Endodermal cell (in vitro differentiated cells): ENCODE measurements at regions not wholly inside any gene's neighbourhood (a gene's known extent, or its start where the extent isn't known, plus 50 kb on each side); places are given as distances from the start of the nearest gene placed in this dataset.
A peak's percentile ranks its signal among the peaks of the same experiment; 100 is the strongest.

ENCODE experiments used
- DNase-seq: peaks from one replicate; pipeline ENCODE4 v3.0.0-alpha.2; 2017
- H3K27ac ChIP-seq: 2 replicates; pipeline ENCODE4 v1.5.1; 2013; ENCODE audit warnings: mild to moderate bottlenecking, low read depth, low read length, moderate library complexity
- H3K27me3 ChIP-seq: 2 replicates; pipeline ENCODE4 v1.6.1; 2013; ENCODE audit warnings: mild to moderate bottlenecking, low read length, moderate library complexity; ENCODE audit not compliant: insufficient read depth, control insufficient read depth, poor library complexity, severe bottlenecking
- H3K36me3 ChIP-seq: 2 replicates; pipeline ENCODE4 v1.7.0; 2013; ENCODE audit warnings: mild to moderate bottlenecking, low read length, moderate library complexity; ENCODE audit not compliant: control insufficient read depth, insufficient read depth
- H3K4me1 ChIP-seq: one replicate; pipeline ENCODE4 v1.7.0; 2013; ENCODE audit warnings: low read length; ENCODE audit not compliant: control insufficient read depth, insufficient read depth
- H3K4me3 ChIP-seq: 2 replicates; pipeline ENCODE4 v1.5.1; 2013; ENCODE audit warnings: mild to moderate bottlenecking, low read length, moderate library complexity
- H3K9ac ChIP-seq: 2 replicates; pipeline ENCODE4 v1.6.1; 2013; ENCODE audit warnings: mild to moderate bottlenecking, low read length, moderate library complexity; ENCODE audit not compliant: poor library complexity, severe bottlenecking; ENCODE audit errors: extremely low read depth
- H3K9me3 ChIP-seq: 2 replicates; pipeline ENCODE4 v1.6.1; 2013; ENCODE audit warnings: mild to moderate bottlenecking, low read length, moderate library complexity; ENCODE audit not compliant: control insufficient read depth
- H3K27ac Mint-ChIP-seq: 2 replicates; pipeline ENCODE4 v1.8.0; 2020; ENCODE audit warnings: mixed read lengths
- H3K27me3 Mint-ChIP-seq: 2 replicates; pipeline ENCODE4 v1.8.0; 2021; ENCODE audit warnings: mild to moderate bottlenecking, mixed read lengths; ENCODE audit not compliant: insufficient read depth
- H3K36me3 Mint-ChIP-seq: 2 replicates; pipeline ENCODE4 v1.8.0; 2020; ENCODE audit warnings: low read depth, mixed read lengths
- H3K4me1 Mint-ChIP-seq: 2 replicates; pipeline ENCODE4 v1.8.0; 2020; ENCODE audit warnings: mixed read lengths
- H3K4me3 Mint-ChIP-seq: 2 replicates; pipeline ENCODE4 v1.8.0; 2020; ENCODE audit warnings: mild to moderate bottlenecking, moderate library complexity, mixed read lengths
- H3K9me3 Mint-ChIP-seq: 2 replicates; pipeline ENCODE4 v1.8.0; 2020; ENCODE audit warnings: mild to moderate bottlenecking, mixed read lengths
- CTCF ChIP-seq: fragments of 200-600 bp; sonication (generic); conservative IDR thresholded peaks from 2 replicates; pipeline ENCODE4 v1.5.0; 2021; ENCODE audit warnings: antibody characterized with exemption, mild to moderate bottlenecking
- WGBS, 2 experiments: methylation state at CpG; one replicate each; pipeline versions ENCODE4 v1.1.5 to v1.1.7; 2013; ENCODE audit warnings: missing lambda C conversion rate in 2 of 2, mixed read lengths in 1 of 2; ENCODE audit not compliant: insufficient coverage in 1 of 2, insufficient read length in 1 of 2; 5-methylcytosine and 5-hydroxymethylcytosine counted together

- H3K4me3 Mint-ChIP-seq, result no peak overlapping the region
- Histone ChIP-seq H3K9ac (no peak overlapping the region), H3K36me3 (no peaks in the 10 kb centered on the region), H3K27me3 (no peaks in the 10 kb centered on the region), H3K4me3 (no peak overlapping the region), H3K4me1 (no peaks in the 10 kb centered on the region), H3K27ac (no peak overlapping the region), H3K9me3 (no peaks in the 10 kb centered on the region)
- DNase-seq, result no peak
- TF ChIP-seq CTCF, result no peak
- H3K27ac Mint-ChIP-seq, result no peak overlapping the region
- H3K36me3 Mint-ChIP-seq, result no peaks in the 10 kb centered on the region
- no peaks in the 10 kb centered on the region for H3K4me1 Mint-ChIP-seq
- no peaks in the 10 kb centered on the region for H3K27me3 Mint-ChIP-seq
- 87 to 96% methylated on average over 4 of the region's 4 CpGs for WGBS, 2 experiments
- no peaks in the 10 kb centered on the region for H3K9me3 Mint-ChIP-seq
These were observed 1231.0 kb downstream of the DSC3 start for GRCh38 chr18:29811519-29811918.

- H3K36me3 Mint-ChIP-seq, result no peaks in the 10 kb centered on the region
- Histone ChIP-seq H3K27me3 (no peaks in the 10 kb centered on the region), H3K4me3 (no peak overlapping the region), H3K27ac (peak overlapping the region; percentile 44), H3K4me1 (no peaks in the 10 kb centered on the region), H3K9ac (no peak overlapping the region), H3K9me3 (no peaks in the 10 kb centered on the region), H3K36me3 (no peaks in the 10 kb centered on the region)
- no peak for DNase-seq
- 59% methylated on average over 1 of the region's 1 CpG; no CpG with 5 or more reads in 1 of the 2 experiments for WGBS, 2 experiments
- H3K9me3 Mint-ChIP-seq, result no peaks in the 10 kb centered on the region
- peak overlapping the region; percentile 11 for H3K27ac Mint-ChIP-seq
- TF ChIP-seq CTCF, result no peak
- H3K4me3 Mint-ChIP-seq, result no peak overlapping the region
- H3K4me1 Mint-ChIP-seq, result no peaks in the 10 kb centered on the region
- no peaks in the 10 kb centered on the region for H3K27me3 Mint-ChIP-seq
These were observed 1261.7 kb downstream of the DSC3 start for GRCh38 chr18:29780816-29781215.

GRCh38 chr18:29779096-29779495 is 1263.4 kb downstream of the DSC3 start:
- TF ChIP-seq CTCF, result no peak
- Histone ChIP-seq H3K27me3 (no peaks in the 10 kb centered on the region), H3K4me1 (no peaks in the 10 kb centered on the region), H3K9me3 (no peaks in the 10 kb centered on the region), H3K4me3 (no peak overlapping the region), H3K27ac (no peak overlapping the region), H3K9ac (no peak overlapping the region), H3K36me3 (no peaks in the 10 kb centered on the region)
- no peak for DNase-seq
- no peak overlapping the region for H3K27ac Mint-ChIP-seq
- H3K9me3 Mint-ChIP-seq, result no peaks in the 10 kb centered on the region
- WGBS, 2 experiments, result no CpG with 5 or more reads among the region's 1 CpG
- no peak overlapping the region for H3K4me3 Mint-ChIP-seq
- no peaks in the 10 kb centered on the region for H3K4me1 Mint-ChIP-seq
- no peaks in the 10 kb centered on the region for H3K36me3 Mint-ChIP-seq
- H3K27me3 Mint-ChIP-seq, result no peaks in the 10 kb centered on the region
